GM12872 (cell line): ENCODE measurements at regions not wholly inside any gene's neighbourhood (a gene's known extent, or its start where the extent isn't known, plus 50 kb on each side); places are given as distances from the start of the nearest gene placed in this dataset.

Experiments used
- TF ChIP-seq, protein P1 (sequence below): IDR thresholded peaks from 3 replicates; pipeline ENCODE4 v1.5.1; 2011; ENCODE audit warnings: low read depth, mild to moderate bottlenecking, low read length, moderate library complexity; ENCODE audit not compliant: insufficient read depth

DNA sequence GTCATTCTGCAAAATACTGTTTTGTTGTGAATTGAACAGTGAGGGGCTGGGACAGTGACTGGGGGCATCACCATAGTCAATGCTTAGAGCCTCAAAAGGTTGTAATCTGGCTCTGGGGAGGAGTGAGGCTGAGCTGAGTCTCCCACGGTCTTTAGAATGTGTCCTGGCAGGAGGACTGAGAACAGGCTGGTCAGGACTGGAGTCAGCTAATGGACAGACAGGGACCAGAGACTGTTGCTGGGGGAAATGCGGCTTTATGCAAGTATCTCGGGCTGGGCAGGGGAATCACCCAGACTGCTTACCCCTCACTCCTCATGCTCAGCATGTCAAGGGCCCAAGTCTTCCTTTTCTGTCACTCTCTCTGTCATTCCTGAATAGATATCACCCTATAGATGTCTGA is 346.5 kb downstream of the TYW1 start:
- TF ChIP-seq, protein P1, sequence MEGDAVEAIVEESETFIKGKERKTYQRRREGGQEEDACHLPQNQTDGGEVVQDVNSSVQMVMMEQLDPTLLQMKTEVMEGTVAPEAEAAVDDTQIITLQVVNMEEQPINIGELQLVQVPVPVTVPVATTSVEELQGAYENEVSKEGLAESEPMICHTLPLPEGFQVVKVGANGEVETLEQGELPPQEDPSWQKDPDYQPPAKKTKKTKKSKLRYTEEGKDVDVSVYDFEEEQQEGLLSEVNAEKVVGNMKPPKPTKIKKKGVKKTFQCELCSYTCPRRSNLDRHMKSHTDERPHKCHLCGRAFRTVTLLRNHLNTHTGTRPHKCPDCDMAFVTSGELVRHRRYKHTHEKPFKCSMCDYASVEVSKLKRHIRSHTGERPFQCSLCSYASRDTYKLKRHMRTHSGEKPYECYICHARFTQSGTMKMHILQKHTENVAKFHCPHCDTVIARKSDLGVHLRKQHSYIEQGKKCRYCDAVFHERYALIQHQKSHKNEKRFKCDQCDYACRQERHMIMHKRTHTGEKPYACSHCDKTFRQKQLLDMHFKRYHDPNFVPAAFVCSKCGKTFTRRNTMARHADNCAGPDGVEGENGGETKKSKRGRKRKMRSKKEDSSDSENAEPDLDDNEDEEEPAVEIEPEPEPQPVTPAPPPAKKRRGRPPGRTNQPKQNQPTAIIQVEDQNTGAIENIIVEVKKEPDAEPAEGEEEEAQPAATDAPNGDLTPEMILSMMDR = no peak

DNA sequence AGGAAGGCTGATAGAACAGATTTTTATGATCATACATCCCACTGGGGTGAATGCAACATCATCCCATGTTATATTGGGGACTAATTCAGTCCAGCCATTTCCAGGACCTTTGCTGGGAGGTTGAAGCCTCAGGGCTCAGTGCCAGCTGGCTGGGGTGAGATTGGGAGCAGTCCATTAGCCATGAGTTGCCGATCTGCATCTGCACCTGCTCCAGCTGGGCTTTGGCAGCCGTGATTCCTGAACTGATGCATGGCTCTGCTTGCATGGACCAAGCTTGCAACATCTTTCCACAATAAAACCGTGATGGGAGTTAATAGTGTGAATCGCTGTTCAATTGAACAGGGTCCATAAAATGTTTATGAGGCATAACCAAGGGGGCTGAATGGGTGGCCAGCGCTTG is 346.9 kb downstream of the TYW1 start:
- TF ChIP-seq, protein P1 = no peak

DNA sequence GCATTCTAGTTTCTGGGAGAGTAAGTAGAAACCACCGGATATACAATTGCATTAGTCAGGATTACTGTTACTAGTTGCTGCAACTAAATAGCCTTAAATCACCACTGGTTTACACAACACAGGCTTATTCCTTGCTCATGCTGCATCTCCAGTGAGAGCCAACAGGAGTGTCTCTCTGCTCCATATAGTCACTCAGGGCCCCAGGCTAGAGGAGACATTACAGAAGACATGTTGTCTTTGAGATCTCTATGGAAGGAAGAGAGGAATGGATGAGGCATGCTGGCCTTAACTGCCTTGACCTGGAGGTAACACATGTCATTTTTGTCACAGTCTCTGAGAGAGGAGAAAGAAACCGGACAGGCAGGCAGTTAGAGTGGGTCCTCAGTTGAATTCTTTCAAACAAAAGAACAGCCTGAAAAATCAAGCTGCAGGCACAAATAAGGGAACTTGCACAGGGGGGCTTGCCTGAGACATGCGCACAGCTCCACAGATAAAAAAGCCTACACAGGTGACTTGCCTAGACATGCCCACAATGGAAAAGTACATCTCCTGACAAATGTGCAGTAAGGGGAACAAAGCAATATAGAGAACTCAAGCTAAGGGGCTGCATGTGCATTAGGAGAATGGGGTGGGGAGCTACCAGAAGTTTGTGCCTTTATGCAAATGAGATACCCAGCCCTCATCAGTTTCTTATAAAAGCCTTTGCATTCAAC is 348.0 kb downstream of the TYW1 start:
- TF ChIP-seq, protein P1 = no peak

DNA sequence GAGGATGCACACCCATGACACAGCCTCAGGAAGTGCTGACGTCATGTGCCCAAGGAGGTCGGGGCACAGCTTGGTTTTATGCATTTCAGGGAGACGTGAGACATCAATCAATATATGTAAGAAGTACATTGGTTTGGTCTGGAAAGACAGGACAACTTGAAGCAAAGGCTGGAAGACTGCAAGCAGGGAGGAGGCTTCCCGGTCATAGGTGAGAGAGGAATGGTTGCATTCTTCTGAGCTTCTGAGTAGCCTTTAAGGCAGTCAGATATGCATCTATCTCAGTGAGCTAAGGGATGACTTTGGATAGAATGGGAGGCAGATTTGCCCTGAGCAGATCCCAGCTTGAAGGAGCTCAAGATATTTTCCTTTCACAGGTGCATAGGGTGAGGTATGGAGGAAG is 349.5 kb downstream of the TYW1 start:
- TF ChIP-seq, protein P1 = no peak

DNA sequence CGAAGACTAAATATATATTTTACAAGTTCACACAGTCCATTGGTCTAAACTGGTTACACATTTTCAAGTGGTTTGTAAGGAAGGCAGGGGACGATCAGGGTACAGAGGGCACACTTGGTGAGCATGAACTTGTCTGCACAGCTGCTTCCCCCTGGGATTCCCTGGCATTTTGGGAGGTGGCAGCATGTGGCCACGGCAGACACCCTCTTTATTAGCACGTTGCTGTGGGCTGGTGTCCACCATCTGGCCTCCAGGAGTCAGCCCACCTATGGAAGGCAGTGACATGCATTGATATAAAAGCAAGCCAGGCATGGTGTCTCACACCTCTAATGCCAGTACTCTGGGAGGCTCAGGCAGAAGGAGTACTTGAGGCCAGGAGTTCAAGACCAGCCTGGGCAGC is 350.2 kb downstream of the TYW1 start:
- TF ChIP-seq, protein P1 = no peak

DNA sequence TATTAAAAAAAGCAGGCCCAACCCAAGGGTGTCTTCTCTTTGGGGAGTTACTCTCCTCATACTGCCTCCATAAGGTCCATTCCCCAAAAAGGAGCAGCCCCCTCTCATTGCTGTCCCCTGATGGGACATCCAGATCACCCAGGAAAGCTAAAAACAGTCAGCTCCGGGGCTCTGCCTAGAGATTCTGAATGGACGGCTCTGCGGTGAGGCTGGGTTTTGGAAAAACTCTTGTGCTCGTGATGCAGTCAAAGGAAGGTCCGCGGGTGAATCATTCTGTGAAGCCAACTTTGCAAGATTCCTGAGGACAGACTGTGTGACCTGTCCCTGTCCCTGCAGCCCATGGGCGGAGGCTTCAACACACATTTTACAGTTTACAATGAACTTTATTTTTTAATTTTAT is 351.5 kb downstream of the TYW1 start:
- TF ChIP-seq, protein P1 = no peak

DNA sequence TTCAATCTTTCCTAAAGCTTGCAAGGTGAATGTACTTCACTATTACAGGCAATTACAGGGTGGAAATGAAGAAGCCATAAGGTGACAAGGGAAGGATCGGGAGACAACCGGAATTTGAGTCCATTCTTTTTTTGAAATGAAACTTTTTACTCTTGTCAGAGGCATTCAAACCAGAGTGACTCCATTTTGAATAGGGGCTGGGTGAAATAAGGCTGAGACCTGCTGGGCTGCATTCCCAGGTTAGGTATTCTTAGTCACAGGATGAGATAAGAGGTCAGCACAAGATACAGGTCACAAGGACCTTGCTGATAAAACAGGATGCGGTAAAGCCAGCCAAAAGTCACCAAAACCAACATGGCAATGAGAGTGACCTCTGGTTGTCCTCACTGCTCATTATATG is 363.3 kb downstream of the TYW1 start:
- TF ChIP-seq, protein P1 = no peak
